Epithelial cell of esophagus (primary cell): ENCODE measurements at regions not wholly inside any gene's neighbourhood (a gene's known extent, or its start where the extent isn't known, plus 50 kb on each side); places are given as distances from the start of the nearest gene placed in this dataset.

ENCODE experiments used
- DNase-seq: peaks from one replicate; pipeline ENCODE4 v3.0.0; 2010; ENCODE audit warnings: low read depth
- H3K4me3 ChIP-seq: 2 replicates; pipeline ENCODE4 v1.5.1; 2011; ENCODE audit warnings: mild to moderate bottlenecking, low read length, control low read depth
- TF ChIP-seq, protein P1 (sequence below): IDR thresholded peaks from 2 replicates; pipeline ENCODE4 v1.5.1; 2011; ENCODE audit warnings: low read depth, mild to moderate bottlenecking, low read length, control low read depth, inconsistent platforms; ENCODE audit not compliant: insufficient read depth; ENCODE audit errors: missing control alignments

- no peak overlapping the region for H3K4me3 ChIP-seq
- TF ChIP-seq, protein P1, sequence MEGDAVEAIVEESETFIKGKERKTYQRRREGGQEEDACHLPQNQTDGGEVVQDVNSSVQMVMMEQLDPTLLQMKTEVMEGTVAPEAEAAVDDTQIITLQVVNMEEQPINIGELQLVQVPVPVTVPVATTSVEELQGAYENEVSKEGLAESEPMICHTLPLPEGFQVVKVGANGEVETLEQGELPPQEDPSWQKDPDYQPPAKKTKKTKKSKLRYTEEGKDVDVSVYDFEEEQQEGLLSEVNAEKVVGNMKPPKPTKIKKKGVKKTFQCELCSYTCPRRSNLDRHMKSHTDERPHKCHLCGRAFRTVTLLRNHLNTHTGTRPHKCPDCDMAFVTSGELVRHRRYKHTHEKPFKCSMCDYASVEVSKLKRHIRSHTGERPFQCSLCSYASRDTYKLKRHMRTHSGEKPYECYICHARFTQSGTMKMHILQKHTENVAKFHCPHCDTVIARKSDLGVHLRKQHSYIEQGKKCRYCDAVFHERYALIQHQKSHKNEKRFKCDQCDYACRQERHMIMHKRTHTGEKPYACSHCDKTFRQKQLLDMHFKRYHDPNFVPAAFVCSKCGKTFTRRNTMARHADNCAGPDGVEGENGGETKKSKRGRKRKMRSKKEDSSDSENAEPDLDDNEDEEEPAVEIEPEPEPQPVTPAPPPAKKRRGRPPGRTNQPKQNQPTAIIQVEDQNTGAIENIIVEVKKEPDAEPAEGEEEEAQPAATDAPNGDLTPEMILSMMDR, result no peak
Measured at GRCh38 chr21:16243396-16243795, 513.6 kb downstream of the USP25 start.

GRCh38 chr21:16248705-16249104 is 518.9 kb downstream of the USP25 start:
- no peak for DNase-seq
- TF ChIP-seq, protein P1, result no peak
- H3K4me3 ChIP-seq, result no peak overlapping the region

More at GRCh38 chr21:16243396-16243795, 513.6 kb downstream of the USP25 start:
- no peak for DNase-seq

DNA sequence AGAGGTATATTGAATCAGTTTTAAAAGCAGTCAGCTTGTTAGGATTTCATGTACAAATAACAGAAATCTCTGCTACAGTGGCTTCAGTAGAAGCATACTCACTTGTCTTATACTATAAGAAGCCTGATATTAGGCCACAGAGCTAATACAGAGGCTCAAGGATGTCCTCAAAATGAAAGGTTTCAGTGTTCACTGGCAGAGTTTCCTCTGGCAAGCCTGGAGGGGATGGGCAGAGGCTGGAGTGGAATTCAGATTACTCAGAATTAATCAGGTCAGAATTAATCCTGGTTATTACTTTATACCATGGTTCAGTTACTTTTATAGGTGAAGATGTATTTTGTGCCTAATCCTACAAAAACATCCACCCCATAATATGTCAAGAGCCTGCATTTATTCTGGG is 520.5 kb downstream of the USP25 start:
- DNase-seq, result no peak
- TF ChIP-seq, protein P1, result no peak
- H3K4me3 ChIP-seq, result no peak overlapping the region

GRCh38 chr21:16258844-16259611 is 529.2 kb downstream of the USP25 start:
- DNase-seq, result peak; percentile 9
- TF ChIP-seq, protein P1, result no peak
- no peak overlapping the region for H3K4me3 ChIP-seq

DNA sequence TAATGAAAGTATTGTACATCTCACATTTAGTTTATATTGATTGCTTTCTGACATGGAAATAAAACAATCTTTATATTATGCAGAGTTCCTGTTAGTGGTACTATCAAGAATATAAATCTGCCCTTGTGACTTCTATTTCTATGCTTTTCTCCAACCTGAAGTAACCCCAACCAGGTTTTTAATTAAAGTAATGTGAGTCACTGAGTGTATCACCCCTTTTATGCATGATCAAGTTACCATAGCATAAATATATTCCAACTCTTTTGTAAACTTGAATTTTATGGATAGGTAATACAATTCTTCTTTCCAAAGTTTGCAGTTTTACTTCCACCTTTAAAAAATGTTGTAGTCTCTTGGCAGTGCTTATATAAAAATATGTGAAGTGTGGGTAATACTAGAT is 532.3 kb downstream of the USP25 start:
- TF ChIP-seq, protein P1, result no peak
- no peak for DNase-seq
- H3K4me3 ChIP-seq, result no peak overlapping the region

GRCh38 chr21:16264319-16264718 is 534.5 kb downstream of the USP25 start:
- no peak overlapping the region for H3K4me3 ChIP-seq
- TF ChIP-seq, protein P1, result no peak
- no peak for DNase-seq

DNA sequence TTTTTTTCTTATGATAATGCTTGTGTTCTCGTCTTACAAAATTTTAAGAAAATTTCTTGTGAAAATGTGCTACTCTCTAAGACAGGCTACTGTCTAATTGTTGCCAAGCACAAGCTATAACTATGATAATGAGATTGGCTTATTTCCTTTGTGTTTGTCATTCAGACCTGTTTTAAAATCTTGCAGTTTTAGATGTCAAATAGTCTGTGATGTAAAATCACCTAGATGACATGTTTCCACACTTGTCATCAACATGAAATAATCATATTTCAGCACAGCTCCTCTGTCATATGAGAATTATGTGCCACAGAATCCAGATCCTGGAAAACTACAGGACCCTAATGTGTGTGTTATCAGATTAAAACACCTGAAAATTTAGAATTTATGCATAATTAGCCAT is 539.7 kb downstream of the USP25 start:
- H3K4me3 ChIP-seq, result no peak overlapping the region
- no peak for DNase-seq
- TF ChIP-seq, protein P1, result no peak
